ENCODE measurements at regions not wholly inside any gene's neighbourhood (a gene's known extent, or its start where the extent isn't known, plus 50 kb on each side); places are given as distances from the start of the nearest gene placed in this dataset.

- H3K18ac ChIP-seq (ENCODE audit: insufficient read length, low read depth, low read length) = no peak overlapping the region
- H3K4me1 Mint-ChIP-seq = peaks cover 4 to 6% of the 10 kb centered on the region in 2 experiments; a peak in 3 of 4 replicates
These were observed 93.1 kb downstream of the OAT start for GRCh38 chr10:124325633-124325914.

More at GRCh38 chr10:124325633-124325914, 93.1 kb downstream of the OAT start:
- H3K9ac ChIP-seq (ENCODE audit: extremely low read depth, insufficient read length, low read length) = no peak overlapping the region
- peaks cover 16% of the 10 kb centered on the region for H3K27me3 Mint-ChIP-seq (ENCODE audit: low read depth)
- no peak overlapping the region for H3K14ac ChIP-seq (ENCODE audit: insufficient read depth, low read length)
- H2BK12ac ChIP-seq (ENCODE audit: insufficient read length, low read depth, low read length) = no peak overlapping the region
- H4K20me1 ChIP-seq (ENCODE audit: control insufficient read depth, insufficient read depth, insufficient read length) = peaks cover 2% of the 10 kb centered on the region
- no peak overlapping the region for H3K56ac ChIP-seq (ENCODE audit: insufficient read length, low read depth, low read length)
- no peaks in the 10 kb centered on the region for H3K4me1 ChIP-seq (ENCODE audit: insufficient read depth, low read length)
- no peak overlapping the region for H2BK20ac ChIP-seq (ENCODE audit: low read depth, low read length, poor library complexity, severe bottlenecking)
- H3K79me2 ChIP-seq (ENCODE audit: insufficient read depth, low read length) = no peaks in the 10 kb centered on the region
- H2BK15ac ChIP-seq (ENCODE audit: low read depth, low read length) = no peak overlapping the region
- no peak overlapping the region for H4K5ac ChIP-seq (ENCODE audit: insufficient read length, low read depth, low read length)
- no peak overlapping the region for H3K4me2 ChIP-seq (ENCODE audit: insufficient read depth, insufficient read length, low read length)
- no peak overlapping the region for H2BK120ac ChIP-seq (ENCODE audit: low read depth, low read length, poor library complexity, severe bottlenecking)
- no peak for DNase-seq
- H2AFZ ChIP-seq (ENCODE audit: low read length) = no peak overlapping the region
- TF ChIP-seq, protein P1, sequence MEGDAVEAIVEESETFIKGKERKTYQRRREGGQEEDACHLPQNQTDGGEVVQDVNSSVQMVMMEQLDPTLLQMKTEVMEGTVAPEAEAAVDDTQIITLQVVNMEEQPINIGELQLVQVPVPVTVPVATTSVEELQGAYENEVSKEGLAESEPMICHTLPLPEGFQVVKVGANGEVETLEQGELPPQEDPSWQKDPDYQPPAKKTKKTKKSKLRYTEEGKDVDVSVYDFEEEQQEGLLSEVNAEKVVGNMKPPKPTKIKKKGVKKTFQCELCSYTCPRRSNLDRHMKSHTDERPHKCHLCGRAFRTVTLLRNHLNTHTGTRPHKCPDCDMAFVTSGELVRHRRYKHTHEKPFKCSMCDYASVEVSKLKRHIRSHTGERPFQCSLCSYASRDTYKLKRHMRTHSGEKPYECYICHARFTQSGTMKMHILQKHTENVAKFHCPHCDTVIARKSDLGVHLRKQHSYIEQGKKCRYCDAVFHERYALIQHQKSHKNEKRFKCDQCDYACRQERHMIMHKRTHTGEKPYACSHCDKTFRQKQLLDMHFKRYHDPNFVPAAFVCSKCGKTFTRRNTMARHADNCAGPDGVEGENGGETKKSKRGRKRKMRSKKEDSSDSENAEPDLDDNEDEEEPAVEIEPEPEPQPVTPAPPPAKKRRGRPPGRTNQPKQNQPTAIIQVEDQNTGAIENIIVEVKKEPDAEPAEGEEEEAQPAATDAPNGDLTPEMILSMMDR (conservative IDR thresholded peaks at IDR 0.05) = no peak
- H4K8ac ChIP-seq (replicated peaks; ENCODE audit: insufficient read length, low read depth, low read length) = no peak overlapping the region
- no peaks in the 10 kb centered on the region for H3K9me3 ChIP-seq (ENCODE audit: control insufficient read depth, low read depth, low read length)
- H3K4ac ChIP-seq (ENCODE audit: low read depth, low read length) = no peak overlapping the region
- no peak overlapping the region for H3T11ph ChIP-seq (ENCODE audit: low read length)
- H3K36me3 Mint-ChIP-seq (ENCODE audit: insufficient read depth in 1 of 3, low read depth in 3 of 3) = no peaks in the 10 kb centered on the region; a peak in 1 of 7 replicates
- H3K27me3 ChIP-seq (ENCODE audit: insufficient read depth, low read length) = no peaks in the 10 kb centered on the region; the same call in 1 of the 2 replicates
- no CpG with 5 or more reads among the region's 3 CpGs for WGBS (ENCODE audit: extremely low coverage, insufficient read length, low lambda C conversion rate)
- no peak overlapping the region for H2BK5ac ChIP-seq (ENCODE audit: insufficient read length, low read length)
- no peaks in the 10 kb centered on the region for H3K9me3 Mint-ChIP-seq
- H4K91ac ChIP-seq (ENCODE audit: insufficient read length, low read depth, low read length) = no peak overlapping the region
- no peak overlapping the region; a peak in 1 of 7 replicates for H3K27ac Mint-ChIP-seq
- no peak overlapping the region for H2AK5ac ChIP-seq (ENCODE audit: insufficient read length, low read length)
- no peak overlapping the region for H3K27ac ChIP-seq (ENCODE audit: insufficient read length, low read depth, low read length)
- H3K4me3 Mint-ChIP-seq = no peak overlapping the region
- H3K23me2 ChIP-seq (ENCODE audit: insufficient read length, low read depth, low read length, poor library complexity, severe bottlenecking) = no peaks in the 10 kb centered on the region
- no peak overlapping the region for H3K23ac ChIP-seq (ENCODE audit: insufficient read length, low read depth, low read length)
- H3K79me1 ChIP-seq (ENCODE audit: insufficient read depth, low read depth, low read length, poor library complexity, severe bottlenecking) = no peaks in the 10 kb centered on the region
